Epithelial cell of esophagus (primary cell): ENCODE measurements at regions not wholly inside any gene's neighbourhood (a gene's known extent, or its start where the extent isn't known, plus 50 kb on each side); places are given as distances from the start of the nearest gene placed in this dataset.

ENCODE experiments used
- DNase-seq: peaks from one replicate; pipeline ENCODE4 v3.0.0; 2010; ENCODE audit warnings: low read depth
- H3K4me3 ChIP-seq: 2 replicates; pipeline ENCODE4 v1.5.1; 2011; ENCODE audit warnings: mild to moderate bottlenecking, low read length, control low read depth
- TF ChIP-seq, protein P1 (sequence below): IDR thresholded peaks from 2 replicates; pipeline ENCODE4 v1.5.1; 2011; ENCODE audit warnings: low read depth, mild to moderate bottlenecking, low read length, control low read depth, inconsistent platforms; ENCODE audit not compliant: insufficient read depth; ENCODE audit errors: missing control alignments

DNA sequence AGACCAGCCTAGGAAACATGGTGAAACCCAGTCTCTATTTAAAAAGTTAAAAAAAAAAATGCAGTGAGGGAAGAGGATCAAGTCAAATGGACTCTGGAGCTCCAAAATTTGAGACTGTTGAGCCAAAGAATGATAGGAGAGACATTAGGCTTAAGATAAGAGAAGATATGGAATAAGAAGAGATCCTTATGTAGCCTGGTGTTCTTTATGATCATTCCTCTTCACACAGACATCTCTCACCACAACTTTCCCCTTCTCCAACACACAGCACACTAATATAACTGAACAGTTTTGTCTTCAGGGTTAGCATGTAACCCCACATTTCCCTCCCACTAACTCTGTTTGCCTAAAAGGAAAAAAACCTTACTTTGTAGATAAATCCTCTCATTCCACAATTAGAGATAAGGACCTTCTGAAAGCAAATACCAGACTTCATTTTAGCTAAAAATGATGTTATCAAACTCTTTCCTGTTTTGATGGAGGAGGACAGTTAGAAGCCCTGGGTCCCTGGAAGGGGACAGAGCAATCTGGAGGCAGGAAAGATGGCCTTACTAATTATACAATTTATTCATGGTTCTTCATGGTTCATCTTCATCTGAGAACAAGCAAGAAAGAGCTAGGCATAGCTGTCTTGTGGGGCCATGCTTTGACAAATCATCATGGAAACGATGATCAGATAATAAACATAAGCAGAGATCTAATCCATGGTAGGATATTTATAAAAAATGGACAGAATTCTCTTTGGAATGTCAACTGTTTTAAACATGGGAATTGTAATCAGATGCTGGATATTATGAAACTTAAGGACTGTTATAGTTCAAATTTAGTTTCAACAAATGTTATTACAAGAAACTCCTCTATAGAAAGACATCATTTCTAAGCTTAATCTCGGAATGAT lies 96.7 kb upstream of the S1PR1 start:
- no peak for DNase-seq
- H3K4me3 ChIP-seq, result no peak overlapping the region
- TF ChIP-seq, protein P1, sequence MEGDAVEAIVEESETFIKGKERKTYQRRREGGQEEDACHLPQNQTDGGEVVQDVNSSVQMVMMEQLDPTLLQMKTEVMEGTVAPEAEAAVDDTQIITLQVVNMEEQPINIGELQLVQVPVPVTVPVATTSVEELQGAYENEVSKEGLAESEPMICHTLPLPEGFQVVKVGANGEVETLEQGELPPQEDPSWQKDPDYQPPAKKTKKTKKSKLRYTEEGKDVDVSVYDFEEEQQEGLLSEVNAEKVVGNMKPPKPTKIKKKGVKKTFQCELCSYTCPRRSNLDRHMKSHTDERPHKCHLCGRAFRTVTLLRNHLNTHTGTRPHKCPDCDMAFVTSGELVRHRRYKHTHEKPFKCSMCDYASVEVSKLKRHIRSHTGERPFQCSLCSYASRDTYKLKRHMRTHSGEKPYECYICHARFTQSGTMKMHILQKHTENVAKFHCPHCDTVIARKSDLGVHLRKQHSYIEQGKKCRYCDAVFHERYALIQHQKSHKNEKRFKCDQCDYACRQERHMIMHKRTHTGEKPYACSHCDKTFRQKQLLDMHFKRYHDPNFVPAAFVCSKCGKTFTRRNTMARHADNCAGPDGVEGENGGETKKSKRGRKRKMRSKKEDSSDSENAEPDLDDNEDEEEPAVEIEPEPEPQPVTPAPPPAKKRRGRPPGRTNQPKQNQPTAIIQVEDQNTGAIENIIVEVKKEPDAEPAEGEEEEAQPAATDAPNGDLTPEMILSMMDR, result no peak

DNA sequence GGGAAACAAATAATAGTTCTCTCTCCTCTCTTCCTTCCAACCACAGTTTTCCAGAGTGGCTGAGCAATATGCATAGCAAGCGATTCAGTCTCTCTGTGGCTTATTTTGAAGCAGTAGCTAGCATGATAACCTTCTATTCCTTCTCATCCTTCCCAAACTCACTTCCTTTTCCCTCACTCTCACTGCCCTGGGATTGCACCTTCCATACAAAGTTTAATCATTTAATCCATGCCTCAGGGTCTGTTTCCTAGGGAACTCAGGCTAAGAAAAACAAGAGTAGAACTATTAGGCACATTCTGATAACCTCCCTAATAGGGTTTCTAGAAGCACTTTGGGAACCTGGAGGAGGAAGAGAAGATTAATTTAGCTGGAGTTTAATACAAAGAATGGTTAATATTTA lies 97.7 kb upstream of the S1PR1 start:
- TF ChIP-seq, protein P1, result no peak
- no peak for DNase-seq
- H3K4me3 ChIP-seq, result no peak overlapping the region

DNA sequence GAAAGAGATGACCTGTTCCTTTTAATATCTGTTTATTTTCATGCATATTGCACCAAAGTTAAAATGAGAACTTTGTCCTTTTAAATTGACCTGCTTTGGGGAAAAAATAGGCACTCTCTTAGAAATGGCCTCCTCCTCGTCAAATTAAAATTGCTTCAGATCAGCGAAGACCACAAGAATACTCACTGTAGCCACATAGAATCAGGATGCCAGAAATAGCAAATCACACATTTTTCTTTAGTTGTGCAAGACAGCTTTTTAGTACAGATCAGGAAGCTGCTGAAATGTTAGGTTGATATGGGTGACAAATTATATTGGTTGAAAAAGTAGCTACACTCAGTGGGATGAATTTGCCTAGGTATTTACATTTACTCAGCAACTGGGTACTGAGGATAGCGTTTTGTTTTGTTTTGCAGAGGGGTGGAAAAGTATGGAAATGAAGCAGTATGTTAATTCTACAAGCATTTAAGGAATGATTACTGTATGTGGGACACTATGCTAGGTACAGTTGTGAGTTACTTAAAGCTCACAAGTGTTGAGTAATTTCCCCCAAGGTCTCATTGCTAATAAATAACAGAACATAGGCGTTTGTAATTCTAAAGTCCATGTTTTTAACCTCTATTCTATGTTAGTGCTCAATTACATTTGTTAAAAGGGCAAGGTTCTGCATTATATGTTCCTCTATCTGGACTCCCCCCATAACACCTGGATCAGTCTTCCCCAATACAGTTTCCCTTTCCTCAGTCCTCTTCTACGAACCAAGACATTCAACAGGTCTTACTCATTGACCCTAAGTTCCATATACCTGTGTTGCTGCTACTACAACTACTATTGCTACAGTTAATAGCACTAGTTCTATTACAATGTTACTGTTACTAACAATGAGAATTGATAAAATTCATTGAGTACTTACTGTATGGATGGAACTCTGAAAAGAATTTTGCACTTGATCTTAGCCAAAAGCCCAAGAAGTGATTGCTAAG lies 99.4 kb upstream of the S1PR1 start:
- no peak for DNase-seq
- no peak overlapping the region for H3K4me3 ChIP-seq
- TF ChIP-seq, protein P1, result no peak

DNA sequence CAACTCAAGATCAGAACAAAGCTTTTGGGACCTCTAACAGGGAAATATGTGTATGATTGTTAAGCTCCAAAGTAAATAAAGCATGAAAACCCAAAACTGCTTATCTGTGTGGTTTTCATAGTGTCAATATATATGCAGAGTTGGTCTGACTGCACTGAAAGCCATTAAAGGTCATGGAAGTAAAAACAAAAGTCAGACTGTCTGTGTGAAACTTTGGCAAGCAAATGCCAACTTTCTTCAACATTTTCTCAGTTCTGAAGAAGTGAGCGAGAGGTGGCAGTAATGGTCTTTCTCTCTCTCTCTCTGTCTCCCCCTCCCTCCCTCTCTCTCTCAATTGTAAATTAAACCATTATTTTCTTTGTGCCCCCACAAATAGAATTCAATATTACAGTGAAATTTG lies 100.1 kb upstream of the S1PR1 start:
- no peak for DNase-seq
- H3K4me3 ChIP-seq, result no peak overlapping the region
- TF ChIP-seq, protein P1, result no peak

DNA sequence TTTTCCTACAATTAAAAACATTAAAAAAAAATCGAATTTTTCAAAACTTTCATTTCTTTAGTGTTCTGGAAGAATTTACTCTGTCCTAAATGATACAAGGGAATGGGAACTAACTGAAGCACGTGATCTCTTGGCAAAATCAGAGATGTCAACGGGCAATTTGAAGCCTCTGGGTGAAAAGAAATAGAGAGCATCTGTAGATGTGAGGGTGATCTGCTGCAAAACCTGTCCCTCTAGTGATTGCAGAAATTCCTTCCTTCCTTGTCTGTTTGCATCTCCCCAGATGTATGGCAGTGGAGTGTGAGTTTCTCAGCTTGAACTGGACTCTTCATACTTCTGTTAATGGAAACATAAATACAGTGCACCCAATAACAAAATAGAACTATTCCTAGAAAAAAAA lies 100.5 kb upstream of the S1PR1 start:
- no peak for DNase-seq
- H3K4me3 ChIP-seq, result no peak overlapping the region
- TF ChIP-seq, protein P1, result no peak

DNA sequence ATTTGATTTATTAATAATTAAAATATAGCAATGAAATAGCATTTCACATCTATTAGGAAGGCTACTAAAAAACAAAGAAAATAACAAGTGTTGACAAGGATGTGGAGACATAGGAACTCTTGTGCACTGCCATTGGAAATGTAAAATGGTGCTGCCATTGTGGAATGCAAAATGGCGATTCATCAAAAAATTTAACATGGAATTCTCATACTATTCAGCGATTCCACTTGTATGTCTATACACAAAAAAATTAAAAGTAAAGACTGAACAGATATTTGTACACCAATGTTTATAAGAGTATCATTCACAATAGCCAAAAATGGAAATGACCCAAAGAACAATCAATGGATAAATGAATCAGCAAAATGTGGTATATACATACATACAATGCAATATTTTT lies 101.3 kb upstream of the S1PR1 start:
- no peak for DNase-seq
- TF ChIP-seq, protein P1, result no peak
- no peak overlapping the region for H3K4me3 ChIP-seq
